Tibial nerve (tissue), 4 donors: ENCODE measurements at regions not wholly inside any gene's neighbourhood (a gene's known extent, or its start where the extent isn't known, plus 50 kb on each side); places are given as distances from the start of the nearest gene placed in this dataset.

Source experiments
- DNase-seq, 2 donors: peaks; one replicate each; pipeline ENCODE4 v3.0.0-alpha.2; 2019; ENCODE audit warnings: low spot score in 2 of 2
- H3K27ac ChIP-seq, 4 donors: fragments of 200-600 bp; sonication (generic) in 3 of 4; one replicate each; pipeline ENCODE4 v1.5.1; 2017 to 2019; ENCODE audit warnings: mild to moderate bottlenecking in 1 of 4
- H3K27me3 ChIP-seq, 2 donors: fragments of 200-600 bp; sonication (generic) in 1 of 2; one replicate each; pipeline versions ENCODE4 v1.5.1 to v1.6.0; 2017 to 2019
- H3K36me3 ChIP-seq, 3 donors: fragments of 200-600 bp; sonication (generic); one replicate each; pipeline ENCODE4 v1.5.1; 2018 to 2019
- H3K4me1 ChIP-seq, 4 donors: fragments of 200-600 bp; sonication (generic) in 3 of 4; one replicate each; pipeline ENCODE4 v1.5.1; 2017 to 2019
- H3K4me3 ChIP-seq, 4 donors: fragments of 200-600 bp; sonication (generic) in 3 of 4; one replicate each; pipeline ENCODE4 v1.5.1; 2017 to 2019; ENCODE audit warnings: mild to moderate bottlenecking in 1 of 4, moderate library complexity in 1 of 4
- H3K9me3 ChIP-seq, 4 donors: fragments of 200-600 bp; sonication (generic) in 3 of 4; one replicate each; pipeline ENCODE4 v1.5.1; 2017 to 2019
- EP300 ChIP-seq, 2 donors: sonication (generic); formaldehyde crosslinking; IDR thresholded peaks; one replicate each; pipeline ENCODE4 v1.6.1; 2017; ENCODE audit warnings: antibody characterized with exemption in 2 of 2, mild to moderate bottlenecking in 1 of 2
- POLR2A ChIP-seq, 2 donors: fragments of 450-650 bp; IDR thresholded peaks; one replicate each; pipeline ENCODE4 v1.6.1; 2017; ENCODE audit warnings: antibody characterized with exemption in 2 of 2, mild to moderate bottlenecking in 2 of 2, moderate library complexity in 2 of 2
- WGBS, 2 donors: methylation state at CpG; one replicate each; pipeline ENCODE4 v1.1.5; 2018; 5-methylcytosine and 5-hydroxymethylcytosine counted together
- TF ChIP-seq, protein P1 (sequence below), 5 experiments: fragments of 200-600 bp in 3 of 5; fragments of 450-650 bp in 2 of 5; sonication (generic) in 3 of 5; IDR thresholded peaks; one replicate each; pipeline ENCODE4 v1.5.1; 2016 to 2019; ENCODE audit warnings: antibody characterized with exemption in 5 of 5, mild to moderate bottlenecking in 3 of 5, moderate library complexity in 2 of 5

DNA sequence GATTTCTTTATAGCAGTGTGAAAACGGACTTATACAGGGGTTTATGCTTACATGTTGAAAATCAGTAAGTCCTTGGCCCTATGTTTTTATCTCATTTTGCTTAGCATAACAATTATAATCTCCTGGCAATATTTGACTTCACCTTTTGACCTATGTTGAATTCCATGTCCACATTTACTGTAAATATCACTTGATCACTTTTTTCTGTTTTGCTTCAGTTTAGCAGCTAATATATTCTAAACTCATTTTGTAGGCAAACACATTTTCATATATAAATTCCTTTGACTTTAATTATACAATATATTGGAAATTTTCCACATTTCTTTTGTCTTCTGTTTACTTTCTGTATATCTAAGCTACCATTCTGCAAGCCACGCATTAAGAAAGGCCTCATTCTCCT lies 674.0 kb downstream of the MAT2B start:
- Histone ChIP-seq H3K36me3 (no peaks in the 10 kb centered on the region), H3K4me3 (no peak overlapping the region), H3K27me3 (no peaks in the 10 kb centered on the region), H3K27ac (no peak overlapping the region), H3K4me1 (no peaks in the 10 kb centered on the region), H3K9me3 (no peaks in the 10 kb centered on the region)
- TF ChIP-seq, protein P1, sequence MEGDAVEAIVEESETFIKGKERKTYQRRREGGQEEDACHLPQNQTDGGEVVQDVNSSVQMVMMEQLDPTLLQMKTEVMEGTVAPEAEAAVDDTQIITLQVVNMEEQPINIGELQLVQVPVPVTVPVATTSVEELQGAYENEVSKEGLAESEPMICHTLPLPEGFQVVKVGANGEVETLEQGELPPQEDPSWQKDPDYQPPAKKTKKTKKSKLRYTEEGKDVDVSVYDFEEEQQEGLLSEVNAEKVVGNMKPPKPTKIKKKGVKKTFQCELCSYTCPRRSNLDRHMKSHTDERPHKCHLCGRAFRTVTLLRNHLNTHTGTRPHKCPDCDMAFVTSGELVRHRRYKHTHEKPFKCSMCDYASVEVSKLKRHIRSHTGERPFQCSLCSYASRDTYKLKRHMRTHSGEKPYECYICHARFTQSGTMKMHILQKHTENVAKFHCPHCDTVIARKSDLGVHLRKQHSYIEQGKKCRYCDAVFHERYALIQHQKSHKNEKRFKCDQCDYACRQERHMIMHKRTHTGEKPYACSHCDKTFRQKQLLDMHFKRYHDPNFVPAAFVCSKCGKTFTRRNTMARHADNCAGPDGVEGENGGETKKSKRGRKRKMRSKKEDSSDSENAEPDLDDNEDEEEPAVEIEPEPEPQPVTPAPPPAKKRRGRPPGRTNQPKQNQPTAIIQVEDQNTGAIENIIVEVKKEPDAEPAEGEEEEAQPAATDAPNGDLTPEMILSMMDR (IDR thresholded peaks at IDR 0.05) = no peak
- no peak for TF ChIP-seq POLR2A (IDR thresholded peaks at IDR 0.05)
- no peak for TF ChIP-seq EP300 (IDR thresholded peaks at IDR 0.05)
- DNase-seq = no peak
- WGBS, 2 donors = 62 to 68% methylated on average over 2 of the region's 2 CpGs

DNA sequence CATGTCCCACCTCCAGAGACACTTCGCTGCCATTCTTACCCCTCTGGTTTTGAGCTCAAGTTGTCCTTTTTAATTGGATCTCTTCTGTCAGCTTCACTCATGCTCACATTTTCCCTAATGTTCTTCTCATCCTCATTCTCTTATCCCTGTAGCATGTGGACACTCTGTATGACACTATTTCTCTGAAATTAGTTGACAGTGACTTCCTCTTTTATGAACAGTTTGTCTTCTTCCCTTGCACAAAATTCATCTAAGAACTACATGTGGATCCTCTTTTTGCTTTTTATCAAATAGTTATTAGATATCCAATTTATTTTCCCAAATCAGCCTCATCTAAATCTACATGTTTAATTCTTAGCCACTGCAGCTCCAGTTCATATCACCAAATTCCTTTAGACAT lies 676.2 kb downstream of the MAT2B start:
- no peak for TF ChIP-seq POLR2A (IDR thresholded peaks at IDR 0.05)
- TF ChIP-seq, protein P1 (IDR thresholded peaks at IDR 0.05) = no peak
- no peak for TF ChIP-seq EP300 (IDR thresholded peaks at IDR 0.05)
- Histone ChIP-seq H3K4me3 (no peak overlapping the region), H3K9me3 (no peaks in the 10 kb centered on the region), H3K4me1 (no peaks in the 10 kb centered on the region), H3K27me3 (no peaks in the 10 kb centered on the region), H3K36me3 (no peaks in the 10 kb centered on the region), H3K27ac (no peak overlapping the region)
- no peak for DNase-seq
- 90 to 100% methylated on average over 1 of the region's 1 CpG for WGBS, 2 donors

DNA sequence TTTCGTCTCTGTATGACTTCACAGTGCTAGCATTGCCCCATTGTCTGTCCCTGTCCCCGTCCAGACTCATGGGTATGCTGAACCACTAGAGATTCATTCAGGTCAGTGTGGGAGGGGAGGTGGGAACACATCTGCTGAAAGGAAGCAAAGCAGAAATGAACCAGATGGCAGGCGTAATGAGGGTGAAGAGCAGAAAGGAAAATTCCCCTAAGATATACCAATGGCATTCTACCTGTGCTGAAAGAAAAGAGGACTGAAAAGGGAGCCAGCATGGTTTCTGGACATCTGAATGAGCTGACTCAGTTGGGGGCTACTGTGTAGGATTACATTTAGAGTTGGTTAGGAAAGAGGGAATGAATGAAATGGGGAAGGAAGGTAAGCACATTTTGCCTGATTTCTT lies 678.7 kb downstream of the MAT2B start:
- Histone ChIP-seq H3K4me3 (no peak overlapping the region), H3K9me3 (no peaks in the 10 kb centered on the region), H3K4me1 (no peaks in the 10 kb centered on the region), H3K27me3 (no peaks in the 10 kb centered on the region), H3K27ac (no peak overlapping the region), H3K36me3 (no peaks in the 10 kb centered on the region)
- 50 to 58% methylated on average over 3 of the region's 3 CpGs for WGBS, 2 donors
- no peak for DNase-seq
- TF ChIP-seq, protein P1 (IDR thresholded peaks at IDR 0.05) = no peak
- TF ChIP-seq POLR2A (IDR thresholded peaks at IDR 0.05) (no peak), EP300 (IDR thresholded peaks at IDR 0.05) (no peak)

DNA sequence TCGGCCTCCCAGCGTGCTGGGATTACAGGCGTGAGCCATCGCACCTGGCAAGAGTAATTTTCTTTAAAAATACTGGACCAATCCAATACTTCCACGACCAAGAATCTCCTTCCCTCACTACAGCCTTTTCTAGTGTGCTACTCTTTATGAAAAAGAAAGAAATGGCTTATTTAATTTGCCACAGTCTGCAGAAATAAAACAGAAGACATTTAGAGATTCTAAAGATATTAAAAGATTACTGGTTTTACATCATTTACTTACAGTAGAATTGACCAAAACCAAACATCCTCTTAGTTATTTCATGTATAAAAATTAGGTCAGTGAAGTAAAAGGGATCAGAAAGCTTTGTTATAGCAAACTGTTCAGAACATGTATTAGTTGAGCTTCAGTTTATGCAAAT lies 679.6 kb downstream of the MAT2B start:
- no peaks in the 10 kb centered on the region for H3K4me1 ChIP-seq
- TF ChIP-seq POLR2A (IDR thresholded peaks at IDR 0.05) = no peak
- TF ChIP-seq, protein P1 (IDR thresholded peaks at IDR 0.05) = no peak
- no peak for TF ChIP-seq EP300 (IDR thresholded peaks at IDR 0.05)
- H3K9me3 ChIP-seq = no peaks in the 10 kb centered on the region
- 73 to 90% methylated on average over 5 of the region's 5 CpGs for WGBS, 2 donors
- no peaks in the 10 kb centered on the region for H3K36me3 ChIP-seq
- no peak overlapping the region for H3K4me3 ChIP-seq
- no peak overlapping the region for H3K27ac ChIP-seq
- DNase-seq = no peak
- H3K27me3 ChIP-seq = no peaks in the 10 kb centered on the region

- TF ChIP-seq EP300 (IDR thresholded peaks at IDR 0.05) (no peak), POLR2A (IDR thresholded peaks at IDR 0.05) (no peak)
- TF ChIP-seq, protein P1 (IDR thresholded peaks at IDR 0.05) = no peak
- H3K27me3 ChIP-seq = no peaks in the 10 kb centered on the region
- H3K27ac ChIP-seq = no peak overlapping the region
- 68 to 82% methylated on average over 3 of the region's 3 CpGs for WGBS, 2 donors
- no peaks in the 10 kb centered on the region for H3K4me1 ChIP-seq
- H3K9me3 ChIP-seq = no peaks in the 10 kb centered on the region
- H3K4me3 ChIP-seq = no peak overlapping the region
- H3K36me3 ChIP-seq = no peaks in the 10 kb centered on the region
- DNase-seq = no peak
These were observed 681.1 kb downstream of the MAT2B start for GRCh38 chr5:164186550-164186949.
